OCI-LY7 (cell line): ENCODE measurements at regions not wholly inside any gene's neighbourhood (a gene's known extent, or its start where the extent isn't known, plus 50 kb on each side); places are given as distances from the start of the nearest gene placed in this dataset.

Experiments used
- BruUV-seq: library from RNA; stranded (reverse); fragments of 400-500 nt; replicated peaks from 2 replicates; lab custom pipeline; 2021; lab: Mats Ljungman, UMichigan
- CTCF ChIA-PET: fragments of 300-600 bp; sonication (Branson Sonifier 250); formaldehyde crosslinking; loops from one replicate; lab custom pipeline; 2022; ENCODE audit warnings: antibody characterized with exemption; ENCODE audit not compliant: unreplicated experiment; lab: Charles Lee
- POLR2A ChIA-PET: fragments of 300-600 bp; sonication (Branson Sonifier 250); formaldehyde crosslinking; loops from one replicate; lab custom pipeline; 2022; ENCODE audit warnings: antibody characterized with exemption; lab: Charles Lee
- DNase-seq: peaks from one replicate; pipeline ENCODE4 v3.0.0-alpha.2; 2015; ENCODE audit warnings: low spot score
- H2AFZ ChIP-seq: fragments of 200-600 bp; sonication (generic), shearing (Covaris generic); 2 replicates; pipeline ENCODE4 v1.6.1; 2014; ENCODE audit warnings: mild to moderate bottlenecking, antibody characterized with exemption, low read length, moderate library complexity
- H3K27ac ChIP-seq: fragments of 200-600 bp; sonication (generic); 2 replicates; pipeline ENCODE4 v1.5.1; 2014; ENCODE audit warnings: mixed run types, low read depth, mild to moderate bottlenecking, moderate library complexity, low read length, inconsistent platforms; ENCODE audit not compliant: poor library complexity, severe bottlenecking
- H3K36me3 ChIP-seq: fragments of 200-600 bp; sonication (generic); 2 replicates; pipeline ENCODE4 v1.6.1; 2014; ENCODE audit warnings: mild to moderate bottlenecking, antibody characterized with exemption, low read length, moderate library complexity, mixed read lengths; ENCODE audit not compliant: insufficient read depth
- H3K4me1 ChIP-seq: fragments of 200-600 bp; sonication (generic); 2 replicates; pipeline ENCODE4 v1.5.1; 2014; ENCODE audit warnings: mild to moderate bottlenecking, low read length; ENCODE audit not compliant: insufficient read depth, poor library complexity, severe bottlenecking
- H3K4me2 ChIP-seq: fragments of 200-600 bp; sonication (generic); 2 replicates; pipeline ENCODE4 v1.6.1; 2014; ENCODE audit warnings: mild to moderate bottlenecking, low read length
- H3K4me3 ChIP-seq: fragments of 200-600 bp; sonication (generic); 2 replicates; pipeline ENCODE4 v1.5.1; 2014; ENCODE audit warnings: mild to moderate bottlenecking, low read depth, low read length; ENCODE audit not compliant: poor library complexity, severe bottlenecking
- H3K79me2 ChIP-seq: fragments of 200-600 bp; sonication (generic); 2 replicates; pipeline ENCODE4 v1.6.1; 2016; ENCODE audit warnings: low read depth, mild to moderate bottlenecking, low read length, moderate library complexity, mixed read lengths; ENCODE audit not compliant: insufficient read depth
- H3K9me2 ChIP-seq: fragments of 200-600 bp; sonication (generic); 2 replicates; pipeline ENCODE4 v1.6.1; 2016; ENCODE audit warnings: mild to moderate bottlenecking, low read length, mixed read lengths; ENCODE audit not compliant: insufficient read depth
- H3K9me3 ChIP-seq: fragments of 200-600 bp; sonication (generic); 2 replicates; pipeline ENCODE4 v1.6.1; 2014; ENCODE audit warnings: mild to moderate bottlenecking, mixed run types, low read length, mixed read lengths
- H4K20me1 ChIP-seq: fragments of 200-600 bp; sonication (generic); 2 replicates; pipeline ENCODE4 v1.6.1; 2014; ENCODE audit warnings: mild to moderate bottlenecking, antibody characterized with exemption, low read length, moderate library complexity, mixed read lengths; ENCODE audit not compliant: insufficient read depth
- CTCF ChIP-seq: fragments of 200-600 bp; sonication (generic); conservative IDR thresholded peaks from 2 replicates; pipeline ENCODE4 v1.5.1; 2014; ENCODE audit warnings: mild to moderate bottlenecking, antibody characterized with exemption, low read length, moderate library complexity, mixed read lengths
- EZH2phosphoT487 ChIP-seq: fragments of 200-600 bp; sonication (generic); IDR thresholded peaks from 2 replicates; pipeline ENCODE4 v1.6.1; 2018; ENCODE audit warnings: low read depth, borderline replicate concordance, mild to moderate bottlenecking, mixed run types, antibody characterized with exemption, low read length, moderate library complexity, mixed read lengths
- intact Hi-C: fragments of 100-400 bp; cut with micrococcal nuclease; formaldehyde crosslinking; loops from one replicate; pipeline ENCODE4 v1.10.0; 2022; ENCODE audit not compliant: unreplicated experiment

GRCh38 chr6:8831366-8832152, 396.2 kb upstream of the SLC35B3 start:
- H3K4me1 ChIP-seq, result no peaks in the 10 kb centered on the region
- no peaks in the 10 kb centered on the region for H3K9me2 ChIP-seq
- no peak overlapping the region for H3K4me2 ChIP-seq
- no peak overlapping the region for H3K4me3 ChIP-seq
- no peak overlapping the region for H3K27ac ChIP-seq
- H3K79me2 ChIP-seq, result no peaks in the 10 kb centered on the region
- H3K36me3 ChIP-seq, result no peaks in the 10 kb centered on the region
- intact Hi-C loops, result no loop called here
- H2AFZ ChIP-seq, result no peak overlapping the region
- TF ChIP-seq CTCF (no peak), EZH2phosphoT487 (no peak)
- H4K20me1 ChIP-seq, result no peaks in the 10 kb centered on the region
- ChIA-PET POLR2A (interaction anchor here (0.7 kb wide), 1 partner anchor 984 kb away, joined by 4 read pairs; no protein-coding TSS in a partner anchor), CTCF (no interaction called here)
- BruUV-seq, result no TSS peak
- H3K9me3 ChIP-seq, result no peaks in the 10 kb centered on the region
- DNase-seq, result no peak

GRCh38 chr6:8830794-8831193, 395.4 kb upstream of the SLC35B3 start:
- DNase-seq, result no peak
- Histone ChIP-seq H4K20me1 (no peaks in the 10 kb centered on the region), H3K27ac (no peak overlapping the region), H3K9me2 (no peaks in the 10 kb centered on the region), H3K4me1 (no peaks in the 10 kb centered on the region), H3K9me3 (no peaks in the 10 kb centered on the region), H2AFZ (no peak overlapping the region), H3K79me2 (no peaks in the 10 kb centered on the region), H3K4me3 (no peak overlapping the region), H3K4me2 (no peak overlapping the region), H3K36me3 (no peaks in the 10 kb centered on the region)
- TF ChIP-seq CTCF, result no peak
- TF ChIP-seq EZH2phosphoT487, result no peak
- POLR2A ChIA-PET, result interaction anchor here (0.7 kb wide), 1 partner anchor 983 kb away, joined by 4 read pairs; no protein-coding TSS in a partner anchor
- intact Hi-C loops, result no loop called here
- no TSS peak for BruUV-seq
- CTCF ChIA-PET, result no interaction called here

- Histone ChIP-seq H3K36me3 (no peaks in the 10 kb centered on the region), H3K4me1 (no peaks in the 10 kb centered on the region), H4K20me1 (no peaks in the 10 kb centered on the region), H3K9me3 (no peaks in the 10 kb centered on the region), H3K79me2 (no peaks in the 10 kb centered on the region), H3K9me2 (no peaks in the 10 kb centered on the region), H3K4me2 (no peak overlapping the region), H3K27ac (no peak overlapping the region), H3K4me3 (no peak overlapping the region), H2AFZ (no peak overlapping the region)
- BruUV-seq, result no TSS peak
- DNase-seq, result no peak
- ChIA-PET CTCF (no interaction called here), POLR2A (no interaction called here)
- TF ChIP-seq EZH2phosphoT487 (no peak), CTCF (no peak)
- intact Hi-C loops, result no loop called here
These were observed 394.5 kb upstream of the SLC35B3 start for GRCh38 chr6:8829796-8830195.
